ENCODE measurements at regions not wholly inside any gene's neighbourhood (a gene's known extent, or its start where the extent isn't known, plus 50 kb on each side); places are given as distances from the start of the nearest gene placed in this dataset.

DNA sequence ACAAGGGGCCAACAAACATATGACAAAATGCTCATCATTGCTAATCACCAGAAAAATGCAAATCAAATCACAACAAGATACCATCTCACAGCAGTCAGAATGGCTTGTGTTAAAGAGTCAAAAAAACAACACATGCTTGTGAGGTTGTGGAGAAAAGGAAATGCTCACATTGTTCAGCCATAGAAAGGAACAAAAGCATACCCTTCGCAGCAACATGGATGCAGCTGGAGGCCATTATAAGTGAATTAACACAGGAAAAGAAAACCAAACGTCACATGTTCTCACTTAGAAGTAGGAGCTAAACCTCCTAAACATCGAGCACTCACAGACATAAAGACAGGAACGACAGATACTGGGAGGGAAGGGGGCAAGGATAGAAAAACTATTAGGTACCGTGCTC, 678.4 kb upstream of the GRM7 start:
- H3K4me1 ChIP-seq (ENCODE audit: insufficient read depth, low read length) = no peaks in the 10 kb centered on the region
- H3K4me3 ChIP-seq (replicated peaks in 1 of 3; ENCODE audit: insufficient read depth in 1 of 3, low read depth in 2 of 3, low read length in 3 of 3) = no peak overlapping the region
- peaks cover 91% of the 10 kb centered on the region for H3K9me3 ChIP-seq (ENCODE audit: low read length)
- ChIA-PET CTCF (ENCODE audit: low intra/inter-chr PET ratio, low total read pairs) (no interaction called here), POLR2A (no interaction called here)
- FAIRE-seq (no peak), ATAC-seq (no peak), DNase-seq (ENCODE audit: low spot score) (no peak)
- no peaks in the 10 kb centered on the region for H3K27me3 ChIP-seq (ENCODE audit: control insufficient read depth in 1 of 2, insufficient read depth in 2 of 2, low read length in 2 of 2)
- in situ Hi-C loops (cut with HindIII; ENCODE audit: extremely low pct_ligation_motif_present, low pct_unique_long_range_greater_than_20kb) = no loop called here
- no TSS peak for BruUV-seq (replicated peaks)
- intact Hi-C loops (cut with micrococcal nuclease; ENCODE audit: unreplicated experiment) = no loop called here
- no peak overlapping the region for H3K4me2 ChIP-seq (ENCODE audit: low read depth, low read length)
- WGBS (ENCODE audit: low lambda C conversion rate) = 0% methylated on average over 5 of the region's 5 CpGs
- H3K9ac ChIP-seq (ENCODE audit: insufficient read depth, low read depth, low read length) = no peak overlapping the region
- no peaks in the 10 kb centered on the region for H4K20me1 ChIP-seq (ENCODE audit: insufficient read depth, low read length)
- TF ChIP-seq MAFG (CRISPR knock-in tag; IDR thresholded peaks at IDR 0.05) (no peak), AGO2 (optimal IDR thresholded peaks at IDR 0.05; ENCODE audit: low read depth, low read length) (no peak)
- H3K27ac ChIP-seq (ENCODE audit: extremely low read length, insufficient read depth, low read length) = no peak overlapping the region
- no peaks in the 10 kb centered on the region for H3K79me2 ChIP-seq (ENCODE audit: insufficient read depth, low read length)
- H2AFZ ChIP-seq (ENCODE audit: low read length) = no peak overlapping the region
- no peaks in the 10 kb centered on the region for H3K36me3 ChIP-seq (replicated peaks in 1 of 2; ENCODE audit: control insufficient read depth in 1 of 2, insufficient read depth in 2 of 2, low read length in 2 of 2)

- H3K27me3 ChIP-seq (ENCODE audit: control insufficient read depth in 1 of 2, insufficient read depth in 2 of 2, low read length in 2 of 2) = no peaks in the 10 kb centered on the region
- POLR2A ChIA-PET = no interaction called here
- no peaks in the 10 kb centered on the region for H4K20me1 ChIP-seq (ENCODE audit: insufficient read depth, low read length)
- ATAC-seq = no peak
- no peak overlapping the region for H3K9ac ChIP-seq (ENCODE audit: insufficient read depth, low read depth, low read length)
- in situ Hi-C loops (cut with HindIII; ENCODE audit: extremely low pct_ligation_motif_present, low pct_unique_long_range_greater_than_20kb) (no loop called here), intact Hi-C loops (cut with micrococcal nuclease; ENCODE audit: unreplicated experiment) (no loop called here)
- no peaks in the 10 kb centered on the region for H3K4me1 ChIP-seq (ENCODE audit: insufficient read depth, low read length)
- no peak overlapping the region for H2AFZ ChIP-seq (ENCODE audit: low read length)
- no peaks in the 10 kb centered on the region for H3K79me2 ChIP-seq (ENCODE audit: insufficient read depth, low read length)
- H3K36me3 ChIP-seq (replicated peaks in 1 of 2; ENCODE audit: control insufficient read depth in 1 of 2, insufficient read depth in 2 of 2, low read length in 2 of 2) = no peaks in the 10 kb centered on the region
- no peak overlapping the region for H3K27ac ChIP-seq (ENCODE audit: extremely low read length, insufficient read depth, low read length)
- FAIRE-seq = no peak
- WGBS (ENCODE audit: low lambda C conversion rate) = 8% methylated on average over 2 of the region's 2 CpGs
- no TSS peak for BruUV-seq (replicated peaks)
- CTCF ChIA-PET (ENCODE audit: low intra/inter-chr PET ratio, low total read pairs) = no interaction called here
- DNase-seq (ENCODE audit: low spot score) = no peak
- TF ChIP-seq CERS6 (CRISPR knock-in tag; IDR thresholded peaks at IDR 0.05) = no peak
- no peak for TF ChIP-seq GATAD2A (CRISPR knock-in tag; IDR thresholded peaks at IDR 0.05)
- TF ChIP-seq DBP (CRISPR knock-in tag; IDR thresholded peaks at IDR 0.05; ENCODE audit: not compliant biosample characterization) = no peak
- no peak for TF ChIP-seq SP5 (CRISPR knock-in tag; IDR thresholded peaks at IDR 0.05; ENCODE audit: borderline replicate concordance, low read depth)
- no peak overlapping the region for H3K4me2 ChIP-seq (ENCODE audit: low read depth, low read length)
- no peak overlapping the region for H3K4me3 ChIP-seq (replicated peaks in 1 of 3; ENCODE audit: insufficient read depth in 1 of 3, low read depth in 2 of 3, low read length in 3 of 3)
- peaks cover 91% of the 10 kb centered on the region for H3K9me3 ChIP-seq (ENCODE audit: low read length)
These were observed 678.0 kb upstream of the GRM7 start for GRCh38 chr3:6182909-6183308.
